ENCODE measurements at regions not wholly inside any gene's neighbourhood (a gene's known extent, or its start where the extent isn't known, plus 50 kb on each side); places are given as distances from the start of the nearest gene placed in this dataset.
A peak's percentile ranks its signal among the peaks of the same experiment; 100 is the strongest.
"Not testable (repeated sequence)": the region's sequence is repeated elsewhere in the genome, so short reads cannot be mapped to it uniquely, and the experiment has no call there.

DNA sequence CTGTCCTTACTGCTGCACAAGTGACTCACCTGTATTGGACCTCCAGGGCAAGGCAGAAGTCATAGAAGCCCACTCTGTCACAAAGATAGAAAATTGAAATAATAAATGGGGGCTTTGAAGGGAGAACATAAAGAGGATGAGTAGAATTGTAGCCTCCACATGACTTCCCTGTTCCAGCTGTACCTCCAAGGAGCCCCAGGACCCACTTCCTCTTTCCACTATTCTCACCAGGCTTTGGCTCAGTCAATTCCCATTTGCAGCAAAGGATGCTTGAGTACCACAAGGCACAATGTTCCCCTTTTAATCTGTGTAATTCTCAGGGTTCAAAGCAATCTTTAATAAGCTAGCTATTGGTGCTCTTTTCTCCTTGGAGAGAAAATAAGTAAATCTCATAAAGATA, 512.1 kb downstream of the TOX3 start:
- no peak for DNase-seq

DNA sequence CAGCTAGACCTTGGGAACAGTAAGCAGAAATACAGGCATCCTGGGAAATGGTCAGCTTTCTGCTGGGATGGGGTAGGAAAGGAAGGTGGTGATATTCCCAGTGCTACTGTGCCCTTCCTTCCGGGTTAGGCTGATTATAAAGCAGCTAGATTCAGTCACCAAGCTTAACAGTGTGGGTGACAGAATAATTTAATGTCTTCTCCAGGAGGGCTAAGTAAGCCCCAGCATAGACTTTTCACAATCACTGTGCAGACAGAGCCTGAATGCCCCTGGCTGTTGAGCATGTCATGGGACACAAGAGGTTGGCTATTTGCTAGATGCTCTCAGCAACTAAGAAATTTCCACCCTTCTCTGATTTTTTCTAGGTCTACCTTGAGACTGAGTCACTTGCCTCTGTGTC, 513.0 kb downstream of the TOX3 start:
- DNase-seq: no peak

DNA sequence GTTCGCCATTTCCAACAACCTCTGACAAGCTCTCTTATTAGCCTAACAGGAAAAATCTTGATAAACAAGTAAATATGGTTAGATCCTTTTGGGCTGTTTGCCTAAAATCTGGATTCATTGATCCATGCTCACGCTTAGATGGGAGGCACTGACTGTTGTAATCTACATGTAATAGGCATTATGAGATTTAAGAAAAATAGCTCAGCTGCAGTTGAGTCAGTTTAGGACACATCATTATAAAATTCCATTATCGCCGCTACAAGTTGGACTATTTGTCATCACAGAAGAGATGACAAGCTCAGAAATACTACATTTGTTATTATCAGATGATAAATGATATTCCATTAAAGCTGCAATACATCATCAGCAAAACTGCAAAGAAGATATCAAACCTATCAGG, 524.0 kb downstream of the TOX3 start:
- no peak for DNase-seq

DNA sequence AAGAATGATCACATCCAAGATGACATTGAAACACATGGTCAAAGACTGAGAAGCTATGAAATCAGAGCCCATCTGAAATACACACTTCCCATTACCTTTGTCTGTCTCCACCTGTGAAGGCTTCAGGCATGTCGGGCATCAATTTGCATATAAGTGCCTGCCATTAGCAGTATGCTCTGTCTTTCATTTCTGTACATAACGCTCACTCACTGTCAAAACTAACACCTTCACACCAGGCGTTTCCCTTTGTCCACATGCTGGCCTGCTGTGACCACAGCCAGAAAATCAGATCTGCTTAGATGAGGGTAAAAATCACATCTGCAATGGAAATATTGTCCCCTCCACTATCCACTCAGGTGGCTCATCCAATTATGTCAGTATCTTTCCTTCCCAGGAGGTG, 524.8 kb downstream of the TOX3 start:
- no peak for DNase-seq

DNA sequence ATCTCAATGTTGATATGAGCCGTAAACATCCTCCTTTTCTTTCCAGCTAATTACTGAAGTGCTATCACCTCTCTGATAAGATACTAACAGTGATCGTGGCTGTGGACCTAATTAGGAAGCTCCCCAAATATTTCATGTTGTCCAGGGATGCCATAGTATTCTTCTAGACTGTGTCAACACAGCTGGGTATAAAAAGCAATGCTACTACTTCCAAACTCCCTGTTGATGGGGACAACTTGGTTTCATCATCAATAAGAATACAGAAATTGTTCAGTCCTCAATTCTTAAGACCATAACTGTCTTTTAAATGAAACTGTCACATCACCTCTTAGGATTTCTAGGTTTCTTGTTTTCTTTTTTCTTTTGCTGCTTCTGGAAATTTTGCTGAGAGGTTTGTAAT, 530.6 kb downstream of the TOX3 start:
- no peak for DNase-seq

DNA sequence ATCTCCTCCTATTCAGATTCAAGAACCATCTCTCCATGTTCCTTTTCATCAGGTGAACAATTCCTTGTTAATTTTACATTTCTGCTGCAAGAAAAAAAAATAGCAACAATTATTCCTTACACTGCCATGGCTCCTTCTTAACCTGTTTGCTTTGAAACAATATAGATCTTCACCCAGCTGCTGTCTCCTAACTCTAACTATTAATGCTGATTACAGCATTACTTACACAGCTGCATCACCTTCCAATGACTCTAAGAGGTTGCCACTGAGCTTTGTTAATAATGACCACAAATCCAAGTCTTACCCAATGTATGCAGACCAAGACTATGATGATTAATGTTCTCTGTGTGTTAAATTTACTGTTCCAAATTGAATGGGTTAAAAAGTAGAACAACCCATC, 541.4 kb downstream of the TOX3 start:
- DNase-seq: no peak

DNA sequence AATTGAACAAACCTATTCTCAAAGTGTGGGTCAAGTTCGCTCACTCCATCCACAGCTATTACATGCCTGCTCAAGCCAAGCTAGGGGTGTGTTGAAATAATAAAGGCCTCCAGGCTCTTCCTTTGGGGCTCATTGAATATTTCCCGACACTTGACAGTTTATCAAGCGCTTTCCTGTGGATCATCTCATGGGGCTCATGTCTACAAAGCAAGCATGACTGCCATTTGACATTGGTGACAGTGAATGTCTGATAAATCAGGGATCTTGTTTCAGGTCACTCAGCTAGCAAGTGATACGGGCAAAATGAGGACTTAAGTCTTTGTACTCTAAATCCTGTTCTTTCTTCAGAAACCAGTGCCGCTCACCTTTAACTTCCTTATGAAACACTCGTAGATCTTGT, 542.6 kb downstream of the TOX3 start:
- no peak for DNase-seq

DNA sequence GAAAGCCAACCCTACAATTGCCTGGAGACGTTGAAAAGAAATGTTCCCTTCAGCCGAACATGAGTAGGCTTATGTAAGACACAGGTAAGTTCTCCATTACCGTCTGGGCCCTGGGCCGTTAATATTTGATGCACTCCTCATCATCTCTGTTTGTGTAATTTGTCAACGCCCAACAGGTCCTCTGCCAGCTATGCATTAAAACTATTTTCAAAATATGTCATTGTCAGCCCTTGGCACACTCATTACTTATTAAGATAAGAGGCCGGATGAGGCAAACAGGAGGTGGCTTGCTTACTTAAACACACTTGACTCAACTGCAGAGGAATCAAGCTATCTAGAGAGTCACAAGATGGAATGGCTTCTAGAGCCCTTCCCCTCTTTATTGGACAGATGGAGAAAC, 544.9 kb downstream of the TOX3 start:
- no peak for DNase-seq

DNA sequence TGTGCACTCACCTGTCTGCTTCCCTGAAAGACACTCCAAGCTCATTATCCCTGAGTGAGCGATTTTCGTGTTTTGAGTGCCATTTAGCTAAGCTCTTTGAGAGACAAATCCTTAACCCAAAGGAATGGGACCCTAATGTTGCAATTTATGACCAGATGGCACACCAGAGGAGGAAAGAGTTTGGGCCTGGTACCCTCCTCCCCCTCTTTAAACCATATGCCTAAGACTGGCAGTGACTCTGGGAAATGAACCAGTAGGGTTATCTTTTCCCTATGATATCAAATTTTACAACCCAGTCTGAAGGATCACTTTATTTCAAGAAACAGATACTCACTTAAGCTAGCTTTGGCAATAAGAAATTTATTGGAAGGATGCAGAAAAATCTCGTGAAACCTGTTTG, 550.4 kb downstream of the TOX3 start:
- no peak for DNase-seq

DNA sequence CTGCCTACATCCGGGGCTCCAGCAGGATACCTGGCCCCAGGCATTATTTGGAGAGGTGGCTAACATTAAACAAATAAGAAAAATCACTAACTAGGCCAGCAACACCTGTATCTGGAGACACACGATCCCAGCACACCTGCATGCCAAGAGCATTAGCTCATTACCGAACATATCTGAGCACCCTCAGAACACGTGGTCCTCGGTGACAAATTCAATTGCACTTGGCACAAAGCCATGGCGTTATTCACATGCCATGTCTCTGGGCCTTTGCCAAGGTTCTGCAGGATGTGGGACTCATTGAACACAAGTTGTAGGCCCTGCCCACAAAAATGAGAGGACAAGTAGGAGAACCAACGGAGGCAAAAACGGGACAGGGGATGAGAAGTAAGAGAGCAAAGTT, 552.3 kb downstream of the TOX3 start:
- DNase-seq: no peak

DNA sequence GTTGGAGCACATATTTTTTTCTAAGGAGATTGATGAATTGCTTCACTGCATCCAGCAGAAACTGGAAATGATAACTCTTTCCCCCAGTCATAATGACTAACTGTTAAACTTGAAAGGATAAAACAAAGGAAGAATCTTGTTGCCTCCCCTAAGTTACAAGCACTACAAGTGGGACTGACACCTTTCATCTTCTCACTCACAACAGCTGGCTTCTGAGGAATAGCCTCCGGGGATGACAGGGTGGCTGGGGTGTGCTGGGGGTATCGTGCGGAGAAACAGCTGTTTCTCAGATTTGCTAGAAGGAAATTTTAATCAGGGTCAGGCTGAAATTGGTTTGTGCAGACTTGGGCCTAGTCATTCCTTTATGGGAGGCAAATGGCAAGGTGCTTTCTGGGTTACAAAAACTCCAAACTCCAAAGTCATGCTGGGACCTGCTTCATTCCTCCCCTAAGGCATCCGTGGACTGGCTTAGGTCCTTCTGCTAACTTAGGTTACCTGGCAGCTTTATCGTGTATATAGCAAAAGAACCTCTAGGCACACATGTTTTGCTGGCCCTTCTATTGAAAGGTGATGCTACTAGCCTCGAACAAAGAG, 557.2 kb downstream of the TOX3 start:
- DNase-seq: no peak

DNA sequence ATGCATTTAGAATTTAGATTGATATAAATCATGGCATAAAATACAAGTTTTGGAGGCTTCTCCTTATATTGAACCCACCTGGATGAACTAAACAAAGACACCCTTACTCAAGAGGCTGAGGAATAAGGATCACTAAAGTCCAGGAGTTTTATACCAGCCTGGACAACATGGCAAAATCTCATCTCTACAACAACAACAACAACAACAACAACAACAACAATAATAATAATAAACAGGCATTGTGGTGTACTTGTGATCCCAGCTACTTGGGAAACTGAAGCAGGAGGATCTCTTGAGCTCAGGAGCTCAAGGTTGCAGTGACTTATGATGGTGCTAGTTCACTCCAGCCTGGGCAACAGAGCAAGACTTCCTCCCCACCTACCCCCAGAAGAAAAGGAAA, 558.0 kb downstream of the TOX3 start:
- no peak for DNase-seq

DNA sequence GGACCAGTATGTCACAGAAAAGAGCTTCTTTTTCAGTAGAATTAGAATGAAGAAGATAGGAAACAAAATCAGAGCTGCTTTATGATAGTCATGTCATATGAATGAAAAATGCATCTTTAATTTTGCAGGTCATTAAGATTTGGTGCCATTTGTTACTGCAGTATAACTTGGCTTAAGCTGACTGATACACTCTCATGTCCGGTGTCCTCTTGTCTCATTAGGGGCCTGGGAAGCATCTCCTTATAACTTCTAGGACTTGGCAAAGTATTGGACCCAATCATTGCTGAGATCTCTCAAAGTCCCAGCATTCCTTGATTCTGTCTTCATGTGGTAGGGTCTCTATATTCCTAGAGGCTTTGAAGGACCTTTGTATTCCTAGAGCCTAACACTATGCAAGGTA, 559.4 kb downstream of the TOX3 start:
- no peak for DNase-seq

DNA sequence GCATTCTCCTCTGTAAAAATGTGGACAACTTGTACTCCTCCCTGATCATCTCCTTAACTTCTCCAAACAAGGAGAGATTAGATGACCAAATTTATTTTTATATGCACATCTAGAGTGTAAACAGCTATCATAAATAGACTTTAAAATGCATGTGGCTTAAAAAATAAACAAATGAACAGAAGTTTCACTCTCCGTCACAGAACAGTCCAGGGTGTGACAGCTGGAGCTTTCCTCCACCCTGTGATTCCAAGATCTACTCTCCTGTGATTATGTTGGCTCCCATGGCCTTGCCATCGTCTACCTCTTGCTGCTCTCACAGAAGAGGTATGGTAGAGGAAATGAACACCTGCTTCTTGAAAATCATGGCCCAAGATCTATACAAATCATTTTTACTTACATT, 560.2 kb downstream of the TOX3 start:
- DNase-seq: no peak

DNA sequence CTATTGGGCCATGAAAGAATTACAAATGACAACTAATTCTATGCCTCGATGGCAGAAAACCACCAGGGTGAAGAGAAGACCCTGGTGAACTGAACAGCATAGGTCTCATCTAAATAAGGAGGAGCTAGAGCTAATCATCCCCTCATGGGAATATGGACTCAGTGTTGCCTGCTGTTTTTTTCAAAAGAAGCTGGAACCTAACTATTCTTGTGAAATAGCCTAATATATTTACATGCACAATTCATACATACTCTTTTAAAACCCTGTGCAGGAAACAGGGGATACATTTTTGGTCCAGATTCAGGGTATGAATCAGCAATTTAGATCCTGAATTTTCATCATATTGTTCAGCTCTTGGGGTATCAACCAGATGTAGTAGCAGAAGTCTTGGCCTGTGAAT, 560.6 kb downstream of the TOX3 start:
- DNase-seq: no peak

DNA sequence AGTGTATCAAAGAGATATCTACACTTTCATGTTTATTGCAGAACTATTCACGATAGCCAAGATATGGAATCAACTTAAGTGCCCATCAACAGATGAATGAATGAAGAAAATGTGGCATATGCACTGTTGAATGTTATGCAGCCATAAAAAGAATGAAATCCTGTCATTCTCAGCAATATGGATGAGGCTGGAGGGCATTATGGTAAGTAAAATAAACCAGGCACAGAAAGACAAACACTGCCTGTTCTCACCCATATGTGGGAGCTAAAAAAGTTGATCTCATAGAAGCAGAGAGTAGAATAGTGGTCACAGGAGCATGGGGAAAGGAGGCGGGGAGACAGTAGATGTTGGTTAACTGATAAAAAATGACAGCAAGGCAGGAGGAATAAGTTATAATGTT, 561.8 kb downstream of the TOX3 start:
- no peak for DNase-seq

DNA sequence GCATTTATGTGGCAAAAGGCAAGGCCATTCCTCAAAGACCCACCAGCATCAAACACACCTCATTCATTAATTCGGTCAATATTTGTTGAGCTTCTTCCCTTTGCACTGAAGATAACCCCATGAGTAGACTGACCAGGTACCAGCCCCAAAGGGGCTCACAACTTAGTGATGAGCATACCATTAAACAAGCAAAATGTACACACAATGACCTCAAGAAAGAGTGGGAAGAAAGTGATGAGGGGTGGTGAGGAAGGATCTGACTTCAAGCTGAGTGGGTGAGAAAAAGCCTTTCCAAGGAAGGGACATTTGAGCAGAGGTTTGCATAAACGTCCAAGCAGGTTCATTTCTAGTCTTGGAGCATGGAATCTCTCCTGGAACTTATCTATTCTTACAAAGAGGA, 562.5 kb downstream of the TOX3 start:
- no peak for DNase-seq

DNA sequence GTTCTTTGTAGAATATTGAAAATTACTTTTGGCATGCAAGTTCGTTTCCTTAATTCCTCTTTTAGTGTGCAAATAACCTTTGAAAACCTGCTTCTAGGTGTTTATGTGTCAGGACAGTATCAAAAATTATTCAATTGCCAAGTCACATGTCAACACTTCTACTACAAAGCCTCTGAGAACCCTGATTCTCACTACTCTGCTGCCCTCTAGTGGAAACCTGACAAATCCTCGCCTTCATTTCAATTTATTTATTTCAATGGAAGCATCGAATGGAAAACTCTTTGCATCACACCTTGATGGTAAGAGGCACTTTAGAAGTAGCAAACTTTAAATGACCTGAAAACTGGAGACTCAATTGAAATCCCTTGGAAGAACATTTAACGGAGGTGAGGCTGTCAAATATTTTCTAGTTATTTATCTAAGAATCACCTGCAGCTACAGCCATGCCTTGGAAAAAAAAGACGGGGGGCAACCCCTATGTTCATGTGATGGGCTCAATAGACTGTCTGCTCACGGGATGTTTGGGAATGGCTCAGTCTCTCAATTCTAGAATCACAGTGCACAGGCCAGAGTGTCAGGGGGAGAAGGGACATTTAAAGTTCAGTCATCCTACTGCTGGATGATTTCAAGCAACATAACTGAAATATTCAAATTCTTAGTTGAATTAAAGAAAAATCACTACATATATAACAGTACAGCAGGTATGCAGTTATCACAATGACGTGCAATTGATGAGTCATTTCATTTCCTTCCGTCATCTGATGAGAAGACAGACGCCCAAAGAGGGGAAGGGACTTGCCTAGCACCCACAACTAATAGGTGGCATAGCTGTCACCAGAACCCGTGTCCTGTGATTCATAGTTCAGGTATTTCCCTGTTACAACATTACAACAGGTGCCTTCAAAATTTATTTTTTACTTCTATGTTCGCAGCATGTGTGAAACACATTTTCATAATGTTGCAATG, 563.9 kb downstream of the TOX3 start:
- peak; percentile 2 for DNase-seq

DNA sequence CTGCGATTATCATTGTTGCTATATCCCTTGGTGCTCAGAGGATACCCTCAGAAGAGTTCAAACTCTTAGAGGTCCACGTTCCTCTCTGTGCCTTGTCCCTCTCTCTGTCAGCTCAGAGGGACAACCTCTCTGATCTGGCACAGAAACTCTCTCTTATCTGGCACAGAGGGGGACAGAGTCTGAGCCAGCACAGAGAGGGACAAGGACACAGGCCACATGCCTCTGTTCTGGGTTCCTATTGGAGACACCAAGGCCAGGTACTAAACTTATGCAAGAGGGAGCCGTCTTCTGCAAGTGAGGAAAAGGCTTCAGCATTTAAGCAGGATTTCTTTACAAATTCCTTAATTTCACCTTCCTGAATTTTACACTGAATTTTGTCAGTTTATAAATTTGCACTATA, 565.2 kb downstream of the TOX3 start:
- DNase-seq: no peak

DNA sequence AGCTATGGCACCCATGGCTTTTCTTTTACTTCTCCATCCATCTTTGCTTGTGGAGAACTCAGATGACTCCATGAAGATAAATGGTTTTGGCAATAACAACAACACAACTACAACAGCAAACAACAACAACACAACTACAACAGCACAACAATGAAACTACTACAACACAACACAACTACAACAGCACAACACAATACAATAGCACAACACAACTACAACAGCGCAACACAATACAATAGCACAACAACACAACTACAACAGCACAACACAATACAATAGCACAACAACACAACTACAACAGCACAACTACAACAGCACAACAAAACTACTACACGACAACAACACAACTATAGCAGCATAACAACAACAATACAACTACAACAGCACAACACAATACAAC, 569.4 kb downstream of the TOX3 start:
- DNase-seq: not testable (repeated sequence)

DNA sequence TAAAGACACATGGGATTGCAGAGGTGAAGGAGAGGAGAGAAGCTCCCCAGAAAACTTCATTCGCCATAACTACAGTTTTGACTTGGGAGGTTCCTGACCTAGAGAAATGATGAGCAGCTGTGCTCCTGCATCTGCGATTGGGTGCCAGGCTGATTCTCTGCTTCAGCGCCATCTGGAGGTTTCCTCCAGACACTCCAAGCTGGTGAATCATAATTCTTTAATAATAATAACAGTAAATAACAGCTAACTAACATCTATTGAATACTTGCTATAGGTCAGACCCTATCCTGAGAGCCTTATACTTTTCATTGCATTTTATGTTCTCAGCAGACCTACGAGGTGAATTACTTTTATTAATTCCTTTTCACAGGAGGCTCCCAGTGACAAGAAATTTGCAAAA, 575.8 kb downstream of the TOX3 start:
- no peak for DNase-seq

DNA sequence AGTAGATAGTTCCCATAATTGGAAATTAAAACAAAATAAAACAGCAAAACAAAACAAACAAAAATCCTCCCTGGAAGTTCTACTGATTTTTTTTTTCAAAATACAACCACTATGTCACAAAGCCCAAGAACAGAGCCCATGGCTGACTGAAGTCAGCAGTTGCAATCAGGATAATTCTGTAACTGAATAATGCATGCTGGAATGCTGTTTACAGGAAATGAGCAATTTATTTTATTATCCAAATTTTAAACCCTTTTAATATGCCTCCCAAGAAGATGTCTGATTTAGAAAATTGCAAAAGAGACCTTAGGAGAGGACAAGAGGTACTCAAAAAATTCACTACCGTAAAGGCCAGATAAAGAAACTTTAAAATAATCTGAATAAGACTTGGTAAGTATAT, 578.2 kb downstream of the TOX3 start:
- no peak for DNase-seq

DNA sequence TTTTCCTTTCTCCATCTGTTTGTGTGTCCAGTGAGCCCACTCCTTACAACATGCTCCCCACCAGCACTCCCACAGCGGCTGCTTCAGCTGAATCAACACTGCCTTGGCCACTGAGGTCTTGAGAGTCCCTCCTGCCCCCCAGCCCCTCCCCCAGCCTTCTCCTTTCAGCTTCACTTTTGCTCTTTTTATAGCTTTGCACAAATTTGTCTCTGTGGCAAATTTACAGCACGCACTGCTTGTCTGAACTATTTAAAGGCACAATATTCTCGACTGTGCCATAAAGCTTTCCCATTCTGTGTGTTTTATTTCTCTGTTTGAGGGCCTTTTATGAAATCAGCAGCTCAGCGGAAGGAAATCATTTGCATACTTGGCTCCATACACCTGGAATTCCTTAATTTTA, 579.3 kb downstream of the TOX3 start:
- DNase-seq: no peak

DNA sequence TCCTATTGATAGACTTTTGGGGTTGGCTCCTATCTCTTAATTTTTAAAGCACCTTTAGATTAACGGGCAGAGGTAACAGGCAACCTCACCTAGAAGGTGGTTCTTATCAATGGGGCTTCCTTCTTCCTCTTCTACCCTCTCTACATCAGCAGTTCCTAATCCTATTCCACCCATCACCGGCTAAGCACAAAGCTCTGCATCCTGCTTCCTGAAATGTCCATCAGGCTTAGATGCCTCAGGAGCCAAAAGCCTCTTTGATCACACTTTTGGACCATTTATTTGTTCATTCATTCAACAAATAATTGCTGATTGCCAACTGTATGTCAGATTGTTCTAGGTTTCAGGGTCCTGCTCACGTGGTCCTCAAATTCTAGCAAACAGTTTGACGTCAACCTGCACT, 586.0 kb downstream of the TOX3 start:
- DNase-seq: no peak

Measured in stimulated activated CD4-positive, alpha-beta T cell treated with anti-CD3 and anti-CD28 coated beads, Interleukin-1b, Interleukin-23, amount 100 ng/mL, for 48 hours (primary cell).